GM23248 (cell line): ENCODE measurements at regions not wholly inside any gene's neighbourhood (a gene's known extent, or its start where the extent isn't known, plus 50 kb on each side); places are given as distances from the start of the nearest gene placed in this dataset.

Experiments used
- EZH2 ChIP-seq: fragments of 200-600 bp; sonication (generic); IDR thresholded peaks from 2 replicates; pipeline ENCODE4 v1.6.1; 2018; ENCODE audit warnings: antibody characterized with exemption, mild to moderate bottlenecking; ENCODE audit not compliant: insufficient read depth, poor library complexity, severe bottlenecking
- EZH2phosphoT487 ChIP-seq: fragments of 200-600 bp; sonication (generic); IDR thresholded peaks from 2 replicates; pipeline ENCODE4 v1.6.1; 2018; ENCODE audit warnings: antibody characterized with exemption, moderate library complexity, mild to moderate bottlenecking, low read depth; ENCODE audit not compliant: insufficient read depth

DNA sequence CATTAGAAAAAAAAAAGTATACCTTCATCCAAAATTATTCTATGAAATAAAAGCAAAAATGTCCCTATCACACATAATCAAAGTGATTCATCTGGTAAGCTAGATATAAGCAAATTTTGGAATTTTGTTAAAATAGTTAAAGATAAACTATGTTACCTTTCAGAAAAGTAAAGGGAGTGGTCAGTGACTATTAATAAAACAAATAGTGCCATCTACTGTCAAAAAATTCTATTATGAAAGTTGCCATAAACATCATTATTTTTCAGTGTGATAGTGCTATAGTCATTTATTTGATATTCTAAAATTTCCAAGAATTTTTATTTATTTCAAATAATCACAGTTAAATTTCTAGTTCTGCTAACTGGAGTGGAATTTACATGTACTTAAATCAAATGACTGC, 803.7 kb downstream of the KCNT2 start:
- TF ChIP-seq EZH2, result no peak
- TF ChIP-seq EZH2phosphoT487, result no peak
